ENCODE measurements at regions not wholly inside any gene's neighbourhood (a gene's known extent, or its start where the extent isn't known, plus 50 kb on each side); places are given as distances from the start of the nearest gene placed in this dataset.

DNA sequence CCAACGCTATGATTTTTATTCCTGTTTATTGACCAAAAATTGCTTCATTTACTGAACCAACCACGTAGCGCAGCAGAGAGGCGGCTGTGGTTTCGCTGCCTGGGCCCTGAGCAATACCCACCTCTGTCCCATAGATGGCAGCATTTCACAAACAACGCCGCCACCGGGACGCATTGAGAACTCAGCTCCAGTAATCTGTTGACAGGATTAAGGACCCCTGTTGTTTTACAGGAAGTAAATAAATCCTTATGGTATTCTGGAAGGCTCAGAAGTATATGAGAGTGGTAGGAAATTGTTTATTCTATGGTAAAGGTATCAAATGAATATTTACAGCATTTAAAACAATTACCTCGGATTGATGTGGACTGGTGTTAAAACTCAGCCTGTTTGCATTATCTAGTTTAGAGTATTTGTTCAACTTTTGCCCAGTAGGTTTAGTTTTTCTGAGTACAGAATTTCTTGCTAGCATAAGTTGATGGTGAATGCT lies 547.9 kb upstream of the SLC35B3 start:
- TF ChIP-seq KAT8 (CRISPR knock-in tag; IDR thresholded peaks at IDR 0.05): no peak
- TF ChIP-seq, protein P1, sequence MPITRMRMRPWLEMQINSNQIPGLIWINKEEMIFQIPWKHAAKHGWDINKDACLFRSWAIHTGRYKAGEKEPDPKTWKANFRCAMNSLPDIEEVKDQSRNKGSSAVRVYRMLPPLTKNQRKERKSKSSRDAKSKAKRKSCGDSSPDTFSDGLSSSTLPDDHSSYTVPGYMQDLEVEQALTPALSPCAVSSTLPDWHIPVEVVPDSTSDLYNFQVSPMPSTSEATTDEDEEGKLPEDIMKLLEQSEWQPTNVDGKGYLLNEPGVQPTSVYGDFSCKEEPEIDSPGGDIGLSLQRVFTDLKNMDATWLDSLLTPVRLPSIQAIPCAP (CRISPR knock-in tag; IDR thresholded peaks at IDR 0.05; ENCODE audit: low read depth): no peak
- TF ChIP-seq ZNF225 (CRISPR knock-in tag; IDR thresholded peaks at IDR 0.05): no peak
- TF ChIP-seq RBM22 (optimal IDR thresholded peaks at IDR 0.05; ENCODE audit: low read length): no peak
- TF ChIP-seq, protein P2, sequence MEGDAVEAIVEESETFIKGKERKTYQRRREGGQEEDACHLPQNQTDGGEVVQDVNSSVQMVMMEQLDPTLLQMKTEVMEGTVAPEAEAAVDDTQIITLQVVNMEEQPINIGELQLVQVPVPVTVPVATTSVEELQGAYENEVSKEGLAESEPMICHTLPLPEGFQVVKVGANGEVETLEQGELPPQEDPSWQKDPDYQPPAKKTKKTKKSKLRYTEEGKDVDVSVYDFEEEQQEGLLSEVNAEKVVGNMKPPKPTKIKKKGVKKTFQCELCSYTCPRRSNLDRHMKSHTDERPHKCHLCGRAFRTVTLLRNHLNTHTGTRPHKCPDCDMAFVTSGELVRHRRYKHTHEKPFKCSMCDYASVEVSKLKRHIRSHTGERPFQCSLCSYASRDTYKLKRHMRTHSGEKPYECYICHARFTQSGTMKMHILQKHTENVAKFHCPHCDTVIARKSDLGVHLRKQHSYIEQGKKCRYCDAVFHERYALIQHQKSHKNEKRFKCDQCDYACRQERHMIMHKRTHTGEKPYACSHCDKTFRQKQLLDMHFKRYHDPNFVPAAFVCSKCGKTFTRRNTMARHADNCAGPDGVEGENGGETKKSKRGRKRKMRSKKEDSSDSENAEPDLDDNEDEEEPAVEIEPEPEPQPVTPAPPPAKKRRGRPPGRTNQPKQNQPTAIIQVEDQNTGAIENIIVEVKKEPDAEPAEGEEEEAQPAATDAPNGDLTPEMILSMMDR (CRISPR knock-in tag; IDR thresholded peaks at IDR 0.05): peak; percentile 93
- TF ChIP-seq NR3C1 (CRISPR knock-in tag; IDR thresholded peaks at IDR 0.05): no peak
- no peak for TF ChIP-seq ZNF510 (CRISPR knock-in tag; IDR thresholded peaks at IDR 0.05; ENCODE audit: low read depth)
- no peak for TF ChIP-seq EP300 (IDR thresholded peaks at IDR 0.05; ENCODE audit: low read depth in 2 of 2, low read length in 2 of 2)
- no peak for TF ChIP-seq EP300 (CRISPR knock-in tag; IDR thresholded peaks at IDR 0.05; ENCODE audit: borderline replicate concordance)
- no peak for TF ChIP-seq TEAD2 (CRISPR knock-in tag; IDR thresholded peaks at IDR 0.05)
- TF ChIP-seq, protein P3, sequence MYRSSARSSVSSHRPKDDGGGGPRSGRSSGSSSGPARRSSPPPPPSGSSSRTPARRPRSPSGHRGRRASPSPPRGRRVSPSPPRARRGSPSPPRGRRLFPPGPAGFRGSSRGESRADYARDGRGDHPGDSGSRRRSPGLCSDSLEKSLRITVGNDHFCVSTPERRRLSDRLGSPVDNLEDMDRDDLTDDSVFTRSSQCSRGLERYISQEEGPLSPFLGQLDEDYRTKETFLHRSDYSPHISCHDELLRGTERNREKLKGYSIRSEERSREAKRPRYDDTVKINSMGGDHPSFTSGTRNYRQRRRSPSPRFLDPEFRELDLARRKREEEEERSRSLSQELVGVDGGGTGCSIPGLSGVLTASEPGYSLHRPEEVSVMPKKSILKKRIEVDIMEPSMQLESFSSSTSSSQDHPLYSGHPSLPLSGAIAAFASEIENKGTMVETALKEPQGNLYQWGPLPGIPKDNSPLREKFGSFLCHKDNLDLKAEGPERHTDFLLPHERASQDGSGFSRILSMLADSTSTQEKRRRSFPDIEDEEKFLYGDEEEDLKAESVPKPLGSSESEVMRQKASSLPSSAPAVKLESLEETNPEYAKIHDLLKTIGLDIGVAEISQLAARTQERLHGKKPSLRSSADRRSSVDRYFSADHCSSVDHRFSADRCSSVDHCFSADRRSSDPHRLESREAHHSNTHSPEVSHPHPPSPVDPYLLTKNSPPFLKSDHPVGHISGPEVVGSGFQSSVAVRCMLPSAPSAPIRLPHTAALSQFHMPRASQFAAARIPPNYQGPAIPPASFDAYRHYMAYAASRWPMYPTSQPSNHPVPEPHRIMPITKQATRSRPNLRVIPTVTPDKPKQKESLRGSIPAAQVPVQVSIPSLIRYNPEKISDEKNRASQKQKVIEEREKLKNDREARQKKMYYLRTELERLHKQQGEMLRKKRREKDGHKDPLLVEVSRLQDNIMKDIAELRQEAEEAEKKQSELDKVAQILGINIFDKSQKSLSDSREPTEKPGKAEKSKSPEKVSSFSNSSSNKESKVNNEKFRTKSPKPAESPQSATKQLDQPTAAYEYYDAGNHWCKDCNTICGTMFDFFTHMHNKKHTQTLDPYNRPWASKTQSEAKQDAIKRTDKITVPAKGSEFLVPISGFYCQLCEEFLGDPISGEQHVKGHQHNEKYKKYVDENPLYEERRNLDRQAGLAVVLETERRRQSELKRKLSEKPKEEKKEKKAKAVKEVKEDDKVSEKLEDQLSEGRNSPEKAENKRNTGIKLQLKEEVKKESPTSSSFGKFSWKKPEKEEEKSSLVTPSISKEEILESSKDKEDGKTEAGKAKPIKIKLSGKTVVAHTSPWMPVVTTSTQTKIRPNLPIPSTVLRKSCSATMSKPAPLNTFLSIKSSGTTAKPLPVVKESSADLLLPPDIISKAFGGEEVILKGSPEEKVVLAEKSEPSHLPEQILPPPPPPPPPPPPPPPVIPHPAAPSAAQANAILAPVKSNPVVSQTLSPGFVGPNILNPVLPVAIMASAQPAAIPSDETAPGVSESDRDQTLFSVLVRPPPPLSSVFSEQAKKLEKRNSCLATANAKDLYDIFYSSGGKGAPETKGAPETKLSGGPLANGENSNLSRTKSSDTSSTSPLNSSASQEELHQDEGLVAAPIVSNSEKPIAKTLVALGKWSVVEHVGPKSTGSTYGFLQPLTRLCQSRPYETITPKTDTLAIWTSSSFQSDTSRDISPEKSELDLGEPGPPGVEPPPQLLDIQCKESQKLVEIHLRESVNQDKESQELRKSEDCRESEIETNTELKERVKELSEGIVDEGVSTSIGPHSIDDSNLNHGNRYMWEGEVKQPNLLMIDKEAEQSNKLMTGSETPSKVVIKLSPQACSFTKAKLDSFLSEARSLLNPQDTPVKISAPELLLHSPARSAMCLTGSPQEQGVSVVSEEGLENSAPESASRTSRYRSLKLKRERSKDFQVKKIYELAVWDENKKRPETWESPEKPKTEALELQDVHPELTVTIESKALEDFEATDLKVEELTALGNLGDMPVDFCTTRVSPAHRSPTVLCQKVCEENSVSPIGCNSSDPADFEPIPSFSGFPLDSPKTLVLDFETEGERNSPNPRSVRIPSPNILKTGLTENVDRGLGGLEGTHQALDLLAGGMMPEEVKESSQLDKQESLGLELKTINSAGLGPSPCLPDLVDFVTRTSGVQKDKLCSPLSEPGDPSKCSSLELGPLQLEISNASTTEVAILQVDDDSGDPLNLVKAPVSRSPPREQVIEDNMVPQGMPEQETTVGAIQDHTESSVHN (CRISPR knock-in tag; IDR thresholded peaks at IDR 0.05): no peak

Data from HepG2 (cell line).